GM21576 (cell line): ENCODE measurements at regions not wholly inside any gene's neighbourhood (a gene's known extent, or its start where the extent isn't known, plus 50 kb on each side); places are given as distances from the start of the nearest gene placed in this dataset.

Experiments used
- ATAC-seq: cut with Tn5 transposase; IDR thresholded peaks from one replicate; pipeline ENCODE4 v1.9.1; 2021; ENCODE audit warnings: mild to moderate bottlenecking, moderate library complexity; ENCODE audit not compliant: unreplicated experiment

- ATAC-seq, result no peak
Measured at GRCh38 chr6:2381872-2382661, 136.7 kb upstream of the GMDS start.

GRCh38 chr6:2378891-2379652 lies 133.7 kb upstream of the GMDS start:
- no peak for ATAC-seq

GRCh38 chr6:2378046-2378657 lies 132.7 kb upstream of the GMDS start:
- no peak for ATAC-seq

- no peak for ATAC-seq
Measured at GRCh38 chr6:2376429-2377355, 131.3 kb upstream of the GMDS start.

GRCh38 chr6:2375443-2375842 lies 130.0 kb upstream of the GMDS start:
- ATAC-seq, result no peak

DNA sequence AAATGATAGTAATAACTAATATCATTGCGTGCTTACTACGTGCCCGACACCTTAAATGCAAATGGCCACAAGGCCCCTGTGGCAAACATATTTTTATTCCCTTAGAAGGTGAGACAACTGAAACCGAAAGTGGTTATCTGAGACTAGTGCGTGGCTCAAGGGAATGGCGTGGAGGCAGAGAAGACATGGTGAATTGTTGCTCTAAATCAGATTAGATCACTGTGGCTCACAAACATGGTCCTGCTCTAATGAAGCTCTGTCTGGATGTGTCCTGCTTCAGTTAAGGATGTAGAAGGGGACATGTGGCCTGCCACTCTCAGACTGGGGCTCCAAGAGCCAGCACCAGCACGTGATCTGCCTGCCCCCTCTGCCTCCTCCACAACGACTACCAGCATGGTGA lies 124.2 kb upstream of the GMDS start:
- no peak for ATAC-seq

DNA sequence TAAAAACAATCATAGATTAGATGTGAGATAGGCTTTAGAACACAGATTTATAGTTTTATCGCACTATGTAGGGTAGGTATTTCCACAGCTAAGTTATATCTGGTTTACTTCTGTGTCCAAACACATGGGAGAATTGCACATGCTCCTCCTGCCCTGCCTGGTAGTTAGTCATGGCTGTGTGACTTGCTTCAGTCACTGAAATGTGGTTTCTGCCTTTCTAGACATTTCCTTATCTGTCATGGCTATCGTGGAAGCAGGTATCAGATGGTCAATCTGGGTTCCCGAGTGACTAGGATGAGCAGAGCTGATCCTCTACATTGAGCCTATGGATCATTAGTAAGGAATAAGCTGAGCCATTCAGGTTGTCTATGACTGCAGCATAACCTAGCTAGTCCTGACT lies 117.8 kb upstream of the GMDS start:
- no peak for ATAC-seq

DNA sequence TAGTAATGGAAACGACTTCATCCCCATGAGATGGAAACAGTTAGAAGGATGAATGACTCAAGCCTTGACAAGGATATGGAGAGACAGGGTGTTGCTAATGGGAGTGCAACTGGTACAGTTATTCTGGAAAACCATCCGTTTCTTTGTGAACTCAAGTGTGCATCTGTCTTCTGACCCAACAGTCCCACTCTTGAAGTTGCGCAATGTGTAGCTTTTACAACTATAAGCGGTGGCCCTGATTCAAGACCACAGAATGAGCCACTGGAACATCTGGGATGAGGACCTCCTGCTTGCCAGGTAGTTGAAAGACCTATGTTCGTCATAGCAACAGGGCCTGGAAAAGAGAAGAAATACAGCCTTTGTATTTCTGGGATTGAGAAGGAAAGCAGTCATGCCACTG lies 115.8 kb upstream of the GMDS start:
- no peak for ATAC-seq

DNA sequence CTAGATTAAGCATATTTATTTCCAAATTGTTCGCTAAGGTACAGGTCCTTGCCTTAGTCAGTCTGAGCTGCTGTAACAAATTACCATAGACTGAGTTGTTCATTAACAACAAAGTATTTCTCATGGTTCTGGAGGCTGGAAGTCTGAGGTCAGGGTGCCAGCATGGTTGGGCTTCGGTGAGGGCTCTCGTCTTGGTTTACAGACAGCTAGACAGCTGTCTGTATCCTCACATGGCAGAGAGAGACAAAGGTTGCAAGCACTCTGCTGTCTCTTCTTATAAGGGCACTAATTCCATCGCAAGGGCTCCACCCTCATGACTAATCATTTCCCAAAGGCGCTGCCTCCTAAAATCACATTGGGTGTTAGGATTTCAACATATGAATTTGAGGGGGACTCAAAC lies 115.3 kb upstream of the GMDS start:
- no peak for ATAC-seq

DNA sequence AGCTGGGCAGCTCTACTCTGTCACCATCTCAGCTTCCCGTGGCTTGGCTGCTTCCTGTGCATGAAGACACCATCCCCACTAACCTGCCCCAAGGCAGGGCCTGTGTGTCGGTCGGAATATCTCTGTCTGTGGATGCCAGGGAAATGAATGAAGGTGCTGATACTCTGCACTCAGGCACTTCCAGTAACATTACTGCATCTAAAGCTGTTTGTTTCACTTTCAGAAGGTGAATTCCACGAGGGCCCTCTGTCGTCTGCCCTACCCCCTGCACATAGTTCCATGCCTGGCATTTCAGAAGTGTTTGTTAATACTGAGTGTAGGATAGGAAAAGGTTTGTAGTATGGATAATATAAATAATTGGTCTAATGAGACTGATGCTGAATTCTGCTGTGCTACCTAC lies 114.7 kb upstream of the GMDS start:
- ATAC-seq, result no peak

DNA sequence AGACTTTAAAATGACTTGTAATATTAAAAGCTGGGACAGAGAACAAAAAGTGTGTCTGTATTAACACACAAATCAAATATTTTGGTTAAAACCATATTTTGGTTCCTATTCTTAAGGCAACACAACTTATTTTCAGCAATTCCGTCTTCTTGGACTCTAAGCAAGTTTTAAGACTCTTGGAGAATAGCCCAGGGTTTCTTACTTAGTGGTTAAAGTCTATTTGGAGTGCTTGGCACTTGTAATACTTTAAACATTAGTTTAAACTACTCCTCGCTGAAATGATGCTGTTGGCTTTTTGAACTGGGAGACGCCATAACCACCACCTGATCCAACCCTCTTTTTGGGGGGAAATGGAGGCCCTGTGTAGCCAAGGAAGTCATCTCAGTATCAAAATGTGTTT lies 109.7 kb upstream of the GMDS start:
- ATAC-seq, result no peak

GRCh38 chr6:2354138-2354491 lies 108.7 kb upstream of the GMDS start:
- no peak for ATAC-seq

- no peak for ATAC-seq
Measured at GRCh38 chr6:2353412-2354137, 108.2 kb upstream of the GMDS start.

DNA sequence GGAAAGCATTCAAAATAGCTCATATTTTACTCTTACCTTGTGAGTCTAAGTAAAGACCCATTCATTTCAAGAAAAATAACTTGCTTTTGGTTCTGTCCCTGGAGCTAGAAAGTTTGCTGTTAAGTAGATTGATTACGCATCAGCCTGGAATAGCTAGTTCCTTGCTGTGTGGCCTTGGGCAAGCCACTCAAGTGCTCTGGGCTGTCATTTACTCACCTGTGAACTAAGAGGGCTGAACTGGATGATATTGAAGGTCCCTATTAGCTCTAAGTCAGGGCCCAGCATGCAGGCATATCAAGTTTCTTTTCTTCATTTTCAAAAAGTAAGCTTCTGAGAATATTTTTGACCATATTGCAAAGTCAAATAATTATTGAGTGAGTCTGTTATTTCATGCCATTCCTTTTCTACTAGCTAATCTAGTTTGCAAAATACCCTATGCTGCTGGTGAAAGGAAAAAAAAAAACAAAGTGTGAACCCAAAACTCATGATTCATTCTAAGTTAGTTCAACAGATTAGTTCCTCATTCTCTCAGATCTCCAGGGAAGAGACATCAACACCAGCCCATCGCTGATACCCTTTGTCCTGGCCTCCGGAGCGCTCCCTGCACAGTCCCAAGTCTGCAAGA lies 106.5 kb upstream of the GMDS start:
- no peak for ATAC-seq

- no peak for ATAC-seq
Measured at GRCh38 chr6:2351090-2351489, 105.7 kb upstream of the GMDS start.

- ATAC-seq, result no peak
Measured at GRCh38 chr6:2346078-2346477, 100.7 kb upstream of the GMDS start.

DNA sequence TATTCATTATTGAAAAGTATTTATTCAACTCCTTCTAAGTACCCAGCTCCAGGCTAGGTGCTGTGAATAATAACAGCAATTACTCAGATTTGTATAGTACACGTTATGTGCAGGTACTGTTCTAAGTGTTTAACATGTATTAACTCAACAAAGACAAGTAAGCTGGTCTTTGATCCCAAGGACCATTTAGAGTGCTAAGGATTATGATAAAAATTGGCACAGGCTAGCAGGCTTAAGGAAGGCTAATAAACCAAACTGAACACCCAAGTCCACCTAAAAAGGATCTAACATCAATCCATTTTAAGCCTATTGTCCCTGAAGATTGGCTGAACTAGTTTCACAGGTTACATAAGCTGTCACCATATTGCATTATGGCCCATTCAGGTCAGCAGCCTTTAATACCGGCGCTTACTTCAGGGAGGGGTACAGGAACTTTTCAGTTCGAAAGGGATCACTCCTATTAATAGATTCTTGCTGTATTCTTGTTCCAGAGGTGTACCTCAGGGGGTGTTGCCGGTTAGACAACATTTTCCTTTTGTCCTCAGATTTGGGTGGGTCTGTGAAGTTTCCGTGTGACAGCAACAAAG lies 99.0 kb upstream of the GMDS start:
- ATAC-seq, result no peak

- ATAC-seq, result no peak
Measured at GRCh38 chr6:2327591-2327990, 82.2 kb upstream of the GMDS start.

DNA sequence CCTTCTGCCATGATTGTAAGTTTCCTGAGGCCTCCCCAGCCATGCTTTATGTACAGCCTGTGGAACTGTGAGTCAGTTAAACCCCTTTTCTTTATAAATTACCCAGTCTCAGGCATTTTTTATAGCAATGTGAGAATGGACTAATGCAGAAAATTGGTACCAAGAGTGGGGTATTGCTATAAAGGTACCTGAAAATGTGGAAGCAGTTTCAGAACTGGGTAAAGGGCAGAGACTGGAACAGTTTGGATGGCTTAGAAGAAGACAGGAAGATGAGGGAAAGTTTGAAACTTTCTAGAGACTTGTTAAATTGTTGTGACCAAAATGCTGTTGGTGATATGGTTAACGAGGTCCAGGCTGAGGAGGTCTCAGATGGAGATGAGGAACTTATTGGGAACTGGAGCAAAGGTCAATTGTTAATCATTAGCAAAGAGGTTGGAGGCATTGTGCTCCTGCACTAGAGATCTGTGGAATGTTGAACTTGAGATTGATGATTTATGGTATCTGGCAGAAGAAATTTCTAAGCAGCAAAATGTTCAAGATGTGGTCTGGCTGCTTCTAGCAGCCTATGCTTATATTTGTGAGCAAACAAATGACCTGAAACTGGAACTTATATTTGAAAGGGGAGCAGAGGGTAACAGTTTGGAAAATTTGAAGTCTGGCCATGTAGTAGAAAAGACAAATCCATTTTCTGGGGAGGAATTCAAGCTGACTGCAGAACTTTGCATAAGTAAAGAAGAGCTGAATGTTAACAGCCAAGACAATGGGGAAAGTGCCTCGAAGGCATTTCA lies 79.0 kb upstream of the GMDS start:
- no peak for ATAC-seq
